IPS-NIHi7 (cell line): ENCODE measurements at regions not wholly inside any gene's neighbourhood (a gene's known extent, or its start where the extent isn't known, plus 50 kb on each side); places are given as distances from the start of the nearest gene placed in this dataset.
"Not testable (repeated sequence)": the region's sequence is repeated elsewhere in the genome, so short reads cannot be mapped to it uniquely, and the experiment has no call there.

Source experiments
- DNase-seq: peaks from one replicate; pipeline ENCODE4 v3.0.0; 2012; ENCODE audit warnings: mixed read lengths; ENCODE audit errors: extremely low spot score

DNA sequence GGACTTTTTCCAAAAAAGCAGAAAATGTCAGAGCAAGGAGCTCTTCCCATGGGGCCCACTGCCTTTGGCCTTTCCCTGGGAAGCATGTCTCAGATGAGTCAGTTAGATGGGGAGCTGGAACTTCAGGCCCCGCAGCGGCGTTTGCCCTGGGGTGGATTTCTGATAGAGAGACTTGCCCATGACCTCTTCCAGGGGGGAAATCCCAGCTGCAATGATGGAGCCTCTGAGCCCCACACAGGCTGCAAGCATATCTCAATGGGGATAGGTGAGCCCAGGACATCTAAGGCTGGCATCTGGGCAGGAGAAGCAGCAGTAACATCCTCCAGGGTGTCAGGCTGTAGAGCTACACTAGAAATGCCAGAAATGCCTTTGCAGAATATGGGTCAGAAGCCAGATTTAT lies 269.2 kb upstream of the TCERG1L start:
- DNase-seq: no peak

DNA sequence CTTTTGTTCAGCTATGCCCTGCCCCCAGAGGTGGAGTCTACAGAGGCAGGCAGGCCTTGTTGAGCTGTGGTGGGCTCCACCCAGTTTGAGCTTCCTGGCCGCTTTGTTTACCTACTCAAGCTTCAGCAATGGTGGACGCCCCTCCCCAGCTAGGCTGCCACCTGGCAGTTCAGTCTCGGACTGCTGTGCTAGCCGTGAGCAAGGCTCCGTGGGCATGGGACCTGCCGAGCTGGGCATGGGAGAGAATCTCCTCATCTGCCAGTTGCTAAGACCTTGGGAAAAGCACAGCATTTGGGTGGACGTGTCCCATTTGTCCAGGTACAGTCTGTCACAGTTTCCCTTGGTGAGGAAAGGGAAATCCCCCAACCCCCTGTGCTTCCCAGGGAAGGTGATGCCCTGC lies 270.0 kb upstream of the TCERG1L start:
- DNase-seq: not testable (repeated sequence)

DNA sequence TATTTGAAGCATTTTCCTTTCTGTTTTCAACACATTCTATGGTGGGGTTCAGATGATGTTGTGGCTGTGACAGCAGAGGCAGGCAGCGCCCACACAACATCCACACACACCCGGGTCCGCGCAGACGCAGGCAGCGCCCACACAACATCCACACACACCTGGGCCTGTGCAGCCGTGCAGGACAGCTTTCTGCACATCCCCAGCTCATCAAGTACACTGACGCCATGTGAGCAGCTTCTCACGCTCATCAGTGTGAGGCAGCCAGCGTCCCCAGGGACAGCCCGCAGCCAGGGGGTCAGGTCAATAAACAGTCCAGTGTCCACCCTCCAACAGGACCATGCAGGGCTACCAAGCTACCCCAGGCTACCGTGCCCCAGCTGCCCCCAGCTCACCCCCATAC lies 272.8 kb upstream of the TCERG1L start:
- DNase-seq: no peak

DNA sequence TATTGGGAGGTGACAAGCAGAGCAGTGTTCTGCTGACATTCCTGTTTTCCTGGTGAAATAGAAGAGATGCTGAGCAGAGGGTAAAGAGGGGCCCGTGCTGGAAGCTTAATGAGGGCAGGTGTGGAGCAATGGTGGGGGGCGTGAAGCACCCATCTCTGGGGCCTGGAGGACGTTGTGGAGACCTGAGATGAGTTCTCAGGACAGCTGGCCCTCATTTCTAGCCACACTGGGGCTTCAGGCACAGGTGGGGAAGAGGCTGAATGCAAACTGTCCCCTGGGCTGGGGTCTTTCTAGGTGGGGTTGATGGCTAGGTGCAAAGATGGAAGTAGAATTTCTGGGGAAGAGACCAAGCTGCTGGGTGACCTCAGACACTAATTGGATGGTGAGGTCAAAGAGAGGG lies 274.2 kb upstream of the TCERG1L start:
- no peak for DNase-seq

DNA sequence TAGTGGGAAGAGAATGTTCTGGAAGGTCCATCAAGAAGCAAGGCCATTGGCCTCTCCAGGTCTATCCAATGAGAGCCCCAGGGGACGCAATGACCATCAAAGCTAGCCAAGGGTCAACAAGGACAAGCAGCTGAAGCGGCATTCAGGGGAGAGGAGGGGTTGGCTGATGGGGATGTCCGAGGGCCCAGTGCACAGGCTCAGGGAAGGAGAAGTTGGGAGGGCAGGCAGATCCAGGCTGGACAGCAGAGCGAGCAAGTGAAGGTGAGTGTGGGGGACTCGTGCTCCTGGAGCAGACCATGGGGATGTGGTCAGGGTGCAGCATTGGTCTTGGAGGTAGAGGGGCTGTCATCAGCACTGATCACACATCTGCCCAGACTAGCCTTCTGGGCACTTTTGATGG lies 275.4 kb upstream of the TCERG1L start:
- no peak for DNase-seq

DNA sequence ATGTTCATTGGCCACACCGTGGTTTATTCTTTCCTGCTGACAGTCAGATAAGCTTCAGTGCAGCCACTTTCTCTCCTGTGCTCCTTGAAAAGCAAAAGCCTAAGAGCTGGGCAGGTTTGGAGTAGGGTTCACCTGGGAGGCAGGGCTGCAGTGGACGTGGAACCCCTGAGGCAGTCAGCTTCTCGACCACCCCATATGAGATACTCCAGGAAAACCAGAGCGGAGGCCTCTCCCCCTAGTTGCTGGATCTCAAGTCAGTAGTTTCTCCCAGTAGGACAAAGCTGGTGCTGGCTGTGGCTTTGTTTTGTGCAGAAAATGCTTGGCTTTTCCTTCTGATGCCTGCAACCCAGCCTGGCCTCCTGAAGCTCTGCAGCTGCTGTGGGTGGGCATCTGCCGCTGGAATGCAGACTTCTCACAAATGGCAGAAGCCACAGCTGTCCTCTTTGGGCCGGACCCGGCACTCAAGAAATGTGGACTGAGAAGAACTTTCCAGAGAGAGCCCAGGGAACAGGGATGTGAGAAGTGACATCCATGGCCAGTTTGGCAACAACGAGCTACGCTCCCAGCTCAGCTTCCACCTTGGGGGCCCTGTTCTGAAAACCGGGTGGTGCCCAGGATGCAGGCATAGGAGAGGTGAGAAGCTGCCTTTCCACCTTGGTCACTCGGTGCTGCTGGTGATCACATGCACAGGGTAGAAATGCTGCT lies 276.6 kb upstream of the TCERG1L start:
- DNase-seq: no peak

DNA sequence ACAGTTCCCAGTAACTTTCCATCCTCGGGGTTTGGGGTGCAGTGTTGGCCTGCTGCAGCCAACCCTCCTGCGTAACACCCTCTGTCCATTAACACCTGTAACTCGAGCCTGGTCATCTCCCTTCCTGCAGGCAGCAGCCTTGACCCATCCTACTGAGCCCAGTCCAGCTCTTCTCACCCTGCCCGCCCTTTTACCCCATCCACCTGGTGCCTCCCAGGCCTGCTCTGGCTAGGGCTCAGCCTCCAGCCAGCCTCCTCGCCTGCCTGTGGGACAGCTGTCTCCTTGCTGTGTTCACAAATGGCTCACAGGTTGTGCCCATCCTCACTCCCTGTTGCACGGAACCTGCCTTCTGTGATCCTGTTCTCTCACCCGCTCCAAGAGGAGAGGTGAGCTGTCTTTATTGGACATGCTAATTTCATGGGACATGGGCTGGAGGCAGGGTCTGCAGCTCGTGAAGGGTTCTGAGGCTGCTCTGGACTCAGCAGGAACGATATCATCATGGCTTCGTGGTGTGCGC lies 277.2 kb upstream of the TCERG1L start:
- DNase-seq: no peak

DNA sequence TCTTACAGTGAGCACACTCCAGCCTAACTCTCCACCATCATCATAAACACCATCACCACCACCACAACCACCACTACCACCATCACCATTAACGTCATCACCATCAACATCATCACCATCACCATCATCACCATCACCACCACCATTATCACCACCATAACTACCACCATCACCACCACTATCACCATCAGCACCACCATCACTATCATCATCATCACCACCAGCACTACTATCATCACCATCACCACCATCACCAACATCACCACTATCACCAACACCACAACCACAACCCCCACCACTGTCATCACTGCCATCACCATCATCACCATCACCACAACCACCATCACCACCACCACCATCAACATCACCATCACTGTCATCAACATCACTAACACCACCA lies 279.0 kb upstream of the TCERG1L start:
- DNase-seq: no peak

- no peak for DNase-seq
These were observed 280.4 kb upstream of the TCERG1L start for GRCh38 chr10:131591936-131592335.

GRCh38 chr10:131609176-131609575 lies 291.6 kb upstream of the PPP2R2D start:
- no peak for DNase-seq

DNA sequence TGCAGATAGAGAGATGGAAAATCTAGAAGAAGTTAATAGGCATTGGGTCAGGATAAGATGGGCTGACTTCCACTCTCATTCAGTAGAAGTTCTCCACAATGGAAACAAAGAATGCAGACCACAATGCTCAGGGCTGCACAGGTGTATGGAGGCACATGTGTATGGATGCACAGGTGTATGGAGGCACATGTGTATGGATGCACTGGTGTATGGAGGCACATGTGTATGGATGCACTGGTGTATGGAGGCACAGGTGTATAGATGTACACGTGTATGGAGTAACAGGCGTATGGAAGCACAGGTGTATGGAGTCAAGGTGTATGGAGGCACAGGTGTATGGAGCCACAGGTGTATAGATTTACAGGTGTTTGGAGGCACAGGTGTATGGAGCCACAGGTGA lies 285.7 kb upstream of the PPP2R2D start:
- DNase-seq: no peak

GRCh38 chr10:131616040-131616439 lies 284.8 kb upstream of the PPP2R2D start:
- no peak for DNase-seq

DNA sequence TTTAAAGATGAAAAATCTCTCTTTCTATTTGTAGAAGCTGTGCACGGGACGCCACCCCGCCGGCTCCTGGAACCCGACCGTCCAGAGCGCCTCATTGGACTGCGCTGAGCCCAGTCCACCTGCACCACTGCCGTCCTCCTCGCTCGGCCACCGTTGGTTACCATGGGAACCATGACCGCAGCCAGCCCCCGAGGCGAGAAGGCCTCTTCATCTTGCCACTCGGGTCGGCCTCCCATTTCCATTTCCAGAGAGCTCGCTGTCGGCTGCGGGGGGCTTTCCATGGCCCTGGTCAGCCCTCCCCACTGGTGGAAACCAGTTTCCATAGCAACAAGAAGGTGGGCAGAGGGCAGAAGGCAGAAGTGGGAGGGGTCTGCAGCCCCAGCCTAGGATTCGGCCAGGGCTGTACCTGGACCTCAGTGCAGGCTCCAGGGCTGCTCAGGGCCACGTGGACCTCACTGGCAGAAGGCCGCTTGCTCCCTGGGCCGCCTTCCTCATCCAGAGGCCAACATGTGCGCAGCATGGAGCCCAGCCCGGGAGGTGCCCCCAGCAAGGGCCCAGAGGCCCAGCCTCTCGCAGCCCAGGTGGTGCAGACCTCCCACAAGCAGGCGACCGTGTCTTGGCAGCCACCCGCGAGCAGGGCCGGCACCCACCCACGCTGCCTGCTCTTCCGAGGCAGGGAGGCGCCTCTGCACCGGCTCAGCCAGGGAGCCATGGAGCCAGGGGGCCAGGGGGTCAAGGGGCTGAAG lies 283.5 kb upstream of the PPP2R2D start:
- no peak for DNase-seq

DNA sequence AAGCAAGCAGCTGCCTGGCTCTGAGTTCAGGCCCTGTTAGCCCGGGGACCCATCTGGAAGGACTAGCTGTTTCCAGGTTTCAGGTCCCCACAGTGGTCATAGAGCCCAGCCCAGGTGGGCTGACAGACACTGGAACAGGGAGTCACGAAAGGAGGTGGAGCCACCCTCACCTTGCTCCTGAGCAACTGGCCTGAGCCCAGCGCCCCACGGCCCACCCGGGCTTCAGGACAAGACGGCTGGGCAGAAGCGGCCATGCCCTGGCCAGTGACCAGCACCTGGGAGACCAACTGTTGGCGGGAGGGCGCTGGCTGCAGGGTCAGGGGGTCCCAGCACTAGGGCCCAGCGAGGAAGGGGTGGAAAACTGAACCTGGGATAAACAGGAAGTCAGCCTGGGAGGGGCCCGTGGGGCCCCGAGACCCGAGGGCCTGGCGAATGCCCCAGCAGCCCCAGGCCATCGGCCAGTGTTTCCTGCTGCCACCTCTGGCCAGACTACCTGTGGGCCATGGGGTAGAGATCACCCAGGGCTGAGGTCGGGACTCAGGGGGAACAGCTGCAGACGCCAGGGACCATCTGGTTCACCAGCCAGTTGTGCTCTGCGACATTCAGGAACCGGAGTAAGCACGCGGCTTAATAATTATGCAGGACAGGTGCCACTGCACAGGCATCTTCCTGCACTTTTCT lies 282.1 kb upstream of the PPP2R2D start:
- no peak for DNase-seq

GRCh38 chr10:131620314-131620713 lies 280.5 kb upstream of the PPP2R2D start:
- DNase-seq: no peak

GRCh38 chr10:131620904-131621303 lies 279.9 kb upstream of the PPP2R2D start:
- DNase-seq: no peak

DNA sequence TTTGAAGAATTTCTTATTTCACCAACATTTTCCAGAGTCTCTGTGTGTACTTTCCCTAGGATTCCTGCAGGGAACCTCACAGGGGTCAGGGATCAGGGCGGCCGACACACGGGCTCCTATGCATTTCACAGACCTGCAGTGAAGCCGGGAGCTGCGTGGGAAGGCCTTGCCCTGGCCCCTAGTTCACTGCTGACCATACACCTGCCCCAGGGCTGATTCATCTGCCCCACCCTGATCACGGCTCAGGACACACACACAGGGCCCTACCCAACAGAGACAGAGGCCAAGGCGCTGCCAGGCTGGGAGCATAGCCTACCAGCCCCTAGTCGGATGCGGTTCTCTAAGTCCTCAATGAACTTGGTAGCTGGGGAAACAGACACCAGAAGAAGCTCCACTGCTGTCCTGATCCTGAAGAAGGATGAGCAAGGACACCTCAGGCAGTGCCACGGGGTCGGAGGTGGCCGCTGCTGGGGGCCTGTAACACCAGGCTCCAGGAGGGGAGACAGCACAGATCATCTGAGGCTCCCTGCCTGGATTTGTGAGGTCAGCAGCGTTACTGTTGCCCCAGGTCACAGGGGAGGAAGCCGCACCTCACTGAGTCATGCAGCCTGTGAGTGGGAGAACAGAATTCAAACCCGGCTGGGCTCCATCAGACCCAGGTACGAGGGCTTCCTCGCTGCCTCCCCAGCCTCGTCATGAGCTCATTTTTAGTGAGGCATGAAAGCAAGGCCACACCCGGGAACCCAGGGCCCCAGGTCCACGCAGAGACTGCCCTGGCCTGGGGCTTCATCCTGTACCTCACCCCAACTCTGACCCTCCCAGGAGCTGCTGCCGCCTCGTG lies 278.8 kb upstream of the PPP2R2D start:
- DNase-seq: no peak

GRCh38 chr10:131625041-131625440 lies 275.8 kb upstream of the PPP2R2D start:
- DNase-seq: no peak

DNA sequence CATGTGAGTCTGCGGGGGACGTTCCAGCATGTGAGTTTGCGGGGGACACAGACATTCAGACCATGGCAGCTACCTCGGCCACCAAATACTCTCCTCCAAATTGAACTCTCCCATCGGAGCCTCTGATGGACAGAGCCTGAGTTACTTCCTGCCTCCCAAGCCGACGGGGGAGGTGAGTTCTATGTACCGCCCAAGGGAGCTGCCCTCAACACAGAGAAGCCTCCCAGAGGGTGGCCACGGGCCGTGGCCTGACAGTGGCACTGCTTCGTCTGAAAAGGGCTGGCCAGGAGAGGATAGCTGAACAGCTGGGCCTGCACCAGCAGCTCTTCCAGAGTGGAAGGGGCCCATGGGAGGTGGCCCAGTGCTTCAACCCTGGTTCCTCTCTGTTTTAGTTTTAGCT lies 274.5 kb upstream of the PPP2R2D start:
- DNase-seq: no peak

DNA sequence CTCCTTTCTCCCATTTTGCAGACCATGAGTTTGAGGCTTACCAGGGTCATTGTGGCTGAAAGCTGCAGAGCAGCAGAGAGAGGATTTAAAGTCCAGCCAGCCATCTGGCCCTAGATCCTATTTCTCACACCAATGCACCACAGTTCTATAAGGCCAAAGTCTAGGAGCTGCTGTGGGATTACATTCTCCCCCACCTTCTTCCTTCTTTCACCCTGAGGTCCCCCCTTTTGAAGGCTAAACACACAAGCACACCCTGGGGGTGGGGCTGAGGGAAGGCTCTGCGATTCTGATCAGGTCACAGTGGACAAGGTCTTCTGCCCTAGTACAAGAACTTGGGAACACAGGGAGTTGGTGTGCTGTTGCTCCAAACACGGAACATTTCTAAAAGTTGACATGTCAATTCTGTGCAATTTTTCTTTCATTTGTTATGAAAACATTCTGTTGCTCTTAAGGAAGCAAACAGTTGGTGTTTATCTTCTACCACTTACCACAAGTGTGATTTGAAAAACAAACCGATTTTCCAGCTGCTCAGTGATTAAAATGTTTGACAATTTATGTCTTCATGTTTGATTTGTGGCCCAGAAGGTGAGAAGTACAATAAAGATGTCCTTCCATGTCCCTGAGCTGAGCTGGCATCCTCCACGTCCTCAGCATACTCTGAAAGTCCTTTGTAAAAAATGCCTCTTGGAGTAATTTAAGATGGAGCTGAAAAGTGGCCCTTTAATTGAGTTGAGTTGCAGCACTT lies 271.6 kb upstream of the PPP2R2D start:
- DNase-seq: no peak

DNA sequence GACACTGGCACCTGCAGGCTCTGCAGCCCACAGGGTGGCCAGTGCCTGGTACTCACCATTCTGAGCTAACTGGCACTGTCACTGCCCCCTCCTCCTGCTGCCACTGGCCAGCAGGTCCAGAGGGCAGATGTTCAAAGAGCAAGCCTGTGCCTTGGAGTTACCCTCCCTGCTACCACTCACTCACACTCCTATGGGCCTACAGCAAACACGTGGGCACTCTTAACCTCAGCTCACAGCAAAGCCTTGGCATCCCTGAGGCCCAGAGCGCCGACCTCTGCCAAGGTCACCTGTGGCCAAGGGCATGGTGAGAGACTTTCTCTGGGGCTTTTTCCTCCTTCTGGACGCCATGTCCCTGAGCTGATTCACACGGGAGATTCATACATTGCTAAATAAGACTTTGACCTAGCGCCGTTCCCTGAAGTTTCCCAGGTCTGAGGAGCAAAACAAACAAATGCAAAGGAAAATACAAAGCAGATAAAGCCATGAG lies 270.0 kb upstream of the PPP2R2D start:
- DNase-seq: no peak
